ENCODE measurements at regions not wholly inside any gene's neighbourhood (a gene's known extent, or its start where the extent isn't known, plus 50 kb on each side); places are given as distances from the start of the nearest gene placed in this dataset.

GRCh38 chr9:12224449-12224848, 468.7 kb upstream of the TYRP1 start:
- no peak for DNase-seq (ENCODE audit: low read depth)
- no peak overlapping the region for H3K4me3 ChIP-seq (ENCODE audit: low read length)
- TF ChIP-seq CTCF (conservative IDR thresholded peaks at IDR 0.05; ENCODE audit: low read length), result no peak

GRCh38 chr9:12230708-12231107, 462.5 kb upstream of the TYRP1 start:
- DNase-seq (ENCODE audit: low read depth), result no peak
- no peak for TF ChIP-seq CTCF (conservative IDR thresholded peaks at IDR 0.05; ENCODE audit: low read length)
- H3K4me3 ChIP-seq (ENCODE audit: low read length), result no peak overlapping the region

GRCh38 chr9:12231832-12232231, 461.4 kb upstream of the TYRP1 start:
- H3K4me3 ChIP-seq (ENCODE audit: low read length), result no peak overlapping the region
- no peak for DNase-seq (ENCODE audit: low read depth)
- TF ChIP-seq CTCF (conservative IDR thresholded peaks at IDR 0.05; ENCODE audit: low read length), result no peak

GRCh38 chr9:12232836-12233235, 460.3 kb upstream of the TYRP1 start:
- DNase-seq (ENCODE audit: low read depth), result no peak
- no peak for TF ChIP-seq CTCF (conservative IDR thresholded peaks at IDR 0.05; ENCODE audit: low read length)
- H3K4me3 ChIP-seq (ENCODE audit: low read length), result no peak overlapping the region

GRCh38 chr9:12253941-12254340, 439.2 kb upstream of the TYRP1 start:
- DNase-seq (ENCODE audit: low read depth), result no peak
- H3K4me3 ChIP-seq (ENCODE audit: low read length), result no peak overlapping the region
- TF ChIP-seq CTCF (conservative IDR thresholded peaks at IDR 0.05; ENCODE audit: low read length), result no peak

GRCh38 chr9:12266758-12267157, 426.4 kb upstream of the TYRP1 start:
- TF ChIP-seq CTCF (conservative IDR thresholded peaks at IDR 0.05; ENCODE audit: low read length), result no peak
- no peak overlapping the region for H3K4me3 ChIP-seq (ENCODE audit: low read length)
- no peak for DNase-seq (ENCODE audit: low read depth)

- H3K4me3 ChIP-seq (ENCODE audit: low read length), result no peak overlapping the region
- TF ChIP-seq CTCF (conservative IDR thresholded peaks at IDR 0.05; ENCODE audit: low read length), result no peak
- no peak for DNase-seq (ENCODE audit: low read depth)
Observed at GRCh38 chr9:12271421-12271891, 421.7 kb upstream of the TYRP1 start.
